GM12874 (cell line): ENCODE measurements at regions not wholly inside any gene's neighbourhood (a gene's known extent, or its start where the extent isn't known, plus 50 kb on each side); places are given as distances from the start of the nearest gene placed in this dataset.

ENCODE experiments used
- CTCF ChIP-seq: IDR thresholded peaks from 2 replicates; pipeline ENCODE4 v1.5.1; 2011; ENCODE audit warnings: low read depth, mild to moderate bottlenecking, control low read depth, low read length, moderate library complexity; ENCODE audit not compliant: insufficient read depth

- TF ChIP-seq CTCF: no peak
Measured at GRCh38 chr2:138276339-138276738, 225.2 kb upstream of the SPOPL start.

- TF ChIP-seq CTCF: no peak
Measured at GRCh38 chr2:138277062-138277461, 224.5 kb upstream of the SPOPL start.

DNA sequence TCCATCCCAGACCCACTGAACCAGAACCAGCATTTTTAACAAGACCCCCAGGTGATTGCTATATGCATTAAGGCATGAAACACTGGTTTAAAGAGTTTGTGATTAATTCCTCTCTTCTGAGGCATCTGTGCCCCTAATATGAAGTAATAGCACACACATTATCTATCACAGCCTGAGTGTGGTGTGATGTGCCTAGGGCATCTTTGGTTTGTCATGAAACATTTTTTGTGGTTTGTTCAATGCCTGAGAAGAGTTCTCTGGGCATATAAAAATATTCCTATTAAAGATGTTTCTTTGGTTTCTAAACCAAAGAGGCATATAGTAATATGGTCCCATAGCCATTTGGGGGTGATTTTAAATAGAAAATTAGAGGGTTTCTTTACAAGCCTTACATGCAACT lies 221.7 kb upstream of the SPOPL start:
- no peak for TF ChIP-seq CTCF

- no peak for TF ChIP-seq CTCF
Measured at GRCh38 chr2:138280999-138281695, 220.4 kb upstream of the SPOPL start.

DNA sequence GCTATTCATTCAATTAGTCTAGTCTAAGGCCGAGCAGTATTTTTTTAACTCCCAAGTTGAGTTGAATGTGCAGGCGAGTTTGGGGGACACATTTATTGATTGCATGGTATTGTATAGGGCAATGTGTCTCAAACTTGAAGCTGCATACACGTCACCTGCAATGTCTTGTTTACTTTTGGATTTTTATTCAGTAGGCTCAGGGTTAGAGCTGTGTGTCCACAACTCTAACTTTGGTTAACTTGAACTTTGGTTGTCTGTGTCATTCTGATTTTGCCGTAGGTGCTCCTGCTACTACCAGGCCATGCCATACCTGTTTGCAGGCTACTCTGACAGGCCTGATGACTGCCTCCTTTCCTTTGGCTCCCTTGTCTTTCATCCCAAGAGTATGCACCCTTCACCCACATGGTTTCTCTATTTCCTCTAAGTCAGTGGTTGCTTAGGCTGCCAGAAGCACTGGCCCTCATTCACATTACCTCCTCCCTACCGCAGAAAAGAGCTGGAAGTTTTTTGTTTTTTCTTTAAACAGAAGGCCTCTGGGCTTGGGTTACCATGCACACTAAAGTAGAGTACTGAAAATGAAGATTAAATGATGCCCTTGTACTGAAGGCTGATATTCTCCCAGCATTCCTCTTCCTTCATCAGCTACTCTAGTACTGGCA lies 219.4 kb upstream of the SPOPL start:
- no peak for TF ChIP-seq CTCF

- no peak for TF ChIP-seq CTCF
Measured at GRCh38 chr2:138291805-138292204, 209.8 kb upstream of the SPOPL start.

- no peak for TF ChIP-seq CTCF
Measured at GRCh38 chr2:138293045-138293444, 208.5 kb upstream of the SPOPL start.
